GM12878 (cell line): ENCODE measurements at regions not wholly inside any gene's neighbourhood (a gene's known extent, or its start where the extent isn't known, plus 50 kb on each side); places are given as distances from the start of the nearest gene placed in this dataset.

Source experiments
- ATAC-seq: fragments of 200-7000 bp; cut with Tn5 transposase; 3 replicates; pipeline ENCODE4 v1.9.1; 2020; ENCODE audit warnings: mild to moderate bottlenecking, moderate library complexity
- BruUV-seq: library from RNA; stranded (reverse); fragments of 400-500 nt; replicated peaks from 2 replicates; lab custom pipeline; 2021; lab: Mats Ljungman, UMichigan
- CTCF ChIA-PET: fragments of 300-600 bp; sonication (Branson Sonifier 250); formaldehyde crosslinking; extraction: SDS; loops from one replicate; lab custom pipeline; 2021; ENCODE audit warnings: inconsistent platforms; lab: Yijun Ruan, JAX
- POLR2A ChIA-PET: fragments of 350-600 bp; formaldehyde crosslinking; extraction: SDS; loops from one replicate; lab custom pipeline; 2021; ENCODE audit warnings: inconsistent platforms; lab: Charles Lee
- RAD21 ChIA-PET: fragments of 300-600 bp; sonication (Branson Sonifier 250); formaldehyde crosslinking; loops from one replicate; lab custom pipeline; 2023; ENCODE audit warnings: antibody characterized with exemption; ENCODE audit not compliant: unreplicated experiment; lab: Charles Lee
- SMC1A ChIA-PET: fragments of 300-600 bp; sonication (Branson Sonifier 250); formaldehyde crosslinking; loops from one replicate; lab custom pipeline; 2023; ENCODE audit not compliant: unreplicated experiment, uncharacterized antibody; lab: Charles Lee
- DNase-seq: peaks from one replicate; pipeline ENCODE4 v3.0.0-alpha.2; 2011; ENCODE audit warnings: low read depth, low spot score
- FAIRE-seq: peaks from 3 replicates; lab custom pipeline; 2011; peaks lifted over from hg19 to GRCh38; lab: Jason Lieb, UNC
- H2AFZ ChIP-seq: 2 replicates; pipeline ENCODE4 v1.6.0; 2011; ENCODE audit warnings: low read depth, low read length, control low read depth; ENCODE audit not compliant: control insufficient read depth
- H3K27ac ChIP-seq: 2 replicates; pipeline ENCODE4 v1.5.1; 2011; ENCODE audit warnings: control low read depth; ENCODE audit not compliant: control insufficient read depth, insufficient read depth
- H3K27me3 ChIP-seq, 2 experiments: replicated peaks in 1 of 2; 2 replicates each; pipeline versions ENCODE4 v1.6.0 to v1.6.1; 2011; ENCODE audit warnings: low read length in 1 of 2; ENCODE audit not compliant: control insufficient read depth in 2 of 2, insufficient read depth in 2 of 2
- H3K36me3 ChIP-seq, 2 experiments: 2 replicates each; pipeline ENCODE4 v1.5.1; 2011; ENCODE audit warnings: low read length in 1 of 2; ENCODE audit not compliant: control insufficient read depth in 2 of 2, insufficient read depth in 2 of 2
- H3K4me1 ChIP-seq: 2 replicates; pipeline ENCODE4 v1.6.1; 2011; ENCODE audit warnings: mild to moderate bottlenecking, low read length, moderate library complexity, mixed read lengths; ENCODE audit not compliant: control insufficient read depth, insufficient read depth
- H3K4me2 ChIP-seq: 2 replicates; pipeline ENCODE4 v1.6.0; 2011; ENCODE audit warnings: control low read depth; ENCODE audit not compliant: control insufficient read depth, insufficient read depth
- H3K4me3 ChIP-seq: fragments of 200-600 bp; sonication (generic); 2 replicates; pipeline ENCODE4 v1.5.1; 2016
- H3K79me2 ChIP-seq: 2 replicates; pipeline ENCODE4 v1.6.0; 2011; ENCODE audit warnings: low read length; ENCODE audit not compliant: control insufficient read depth, insufficient read depth
- H3K9ac ChIP-seq: 2 replicates; pipeline ENCODE4 v1.8.0; 2011; ENCODE audit warnings: low read length, control low read depth, mixed read lengths; ENCODE audit not compliant: control insufficient read depth, insufficient read depth
- H3K9me3 ChIP-seq: replicated peaks from 3 replicates; pipeline ENCODE4 v1.5.1; 2011; ENCODE audit warnings: mild to moderate bottlenecking, low read length; ENCODE audit not compliant: control insufficient read depth, insufficient read depth
- H4K20me1 ChIP-seq: 2 replicates; pipeline ENCODE4 v1.6.0; 2011; ENCODE audit not compliant: control insufficient read depth, insufficient read depth
- WGBS: methylation state at CpG from one replicate; pipeline ENCODE4 v1.1.6; 2016; ENCODE audit warnings: low lambda C conversion rate; ENCODE audit not compliant: insufficient replicate concordance, insufficient coverage; ENCODE audit errors: missing lambda C conversion rate; 5-methylcytosine and 5-hydroxymethylcytosine counted together
- in situ Hi-C: fragments of 300-500 bp; cut with MboI; formaldehyde crosslinking; loops from 9 replicates; pipeline ENCODE4 v1.14.3; 2018; ENCODE audit warnings: mixed read lengths
- intact Hi-C: fragments of 100-400 bp; cut with micrococcal nuclease; formaldehyde crosslinking; loops from one replicate; pipeline ENCODE4 v1.14.2; 2022; ENCODE audit not compliant: unreplicated experiment
- TF ChIP-seq, protein P1 (sequence below): fragments of 450-650 bp; IDR thresholded peaks from 2 replicates; pipeline ENCODE4 v1.6.1; 2016; ENCODE audit warnings: mild to moderate bottlenecking, moderate library complexity, borderline replicate concordance
- TF ChIP-seq, protein P2 (sequence below): fragments of 450-650 bp; IDR thresholded peaks from 2 replicates; pipeline ENCODE4 v1.6.1; 2017; ENCODE audit warnings: mild to moderate bottlenecking, low read depth, inconsistent platforms; ENCODE audit not compliant: poor library complexity, severe bottlenecking
- TF ChIP-seq, protein P3 (sequence below): fragments of 450-650 bp; IDR thresholded peaks from 2 replicates; pipeline ENCODE4 v1.6.1; 2017; ENCODE audit warnings: mild to moderate bottlenecking

DNA sequence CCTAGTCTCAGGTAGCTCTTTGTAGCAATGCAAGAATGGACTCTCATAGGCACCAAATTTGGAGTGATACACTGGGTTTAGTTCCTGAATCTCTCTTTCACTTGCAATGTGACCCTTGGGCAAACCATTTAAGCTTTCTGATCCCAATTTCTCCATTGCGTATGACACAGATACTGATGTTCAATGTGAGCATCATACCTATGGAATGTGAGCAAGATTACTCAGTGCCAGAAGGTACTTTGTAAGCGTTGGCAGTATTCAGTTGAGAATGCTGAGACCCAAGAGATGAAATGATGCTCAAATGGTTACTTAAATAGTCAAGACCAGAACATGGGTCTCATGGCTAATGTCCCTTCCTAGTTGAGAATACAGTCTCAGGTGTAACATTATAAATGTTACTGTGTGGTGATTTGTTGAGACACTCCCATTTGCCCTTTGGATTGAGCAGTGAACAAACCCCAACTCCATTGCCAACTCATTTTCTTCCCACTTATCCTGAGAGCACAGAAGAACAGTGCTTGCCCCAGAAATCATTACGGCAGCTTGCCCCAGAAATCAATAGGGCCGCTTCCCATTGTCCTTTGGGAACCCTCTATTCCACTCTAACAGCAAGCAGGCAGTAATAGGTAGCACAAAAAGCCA, 134.1 kb downstream of the SOX9 start (continued):
- TF ChIP-seq, protein P1, sequence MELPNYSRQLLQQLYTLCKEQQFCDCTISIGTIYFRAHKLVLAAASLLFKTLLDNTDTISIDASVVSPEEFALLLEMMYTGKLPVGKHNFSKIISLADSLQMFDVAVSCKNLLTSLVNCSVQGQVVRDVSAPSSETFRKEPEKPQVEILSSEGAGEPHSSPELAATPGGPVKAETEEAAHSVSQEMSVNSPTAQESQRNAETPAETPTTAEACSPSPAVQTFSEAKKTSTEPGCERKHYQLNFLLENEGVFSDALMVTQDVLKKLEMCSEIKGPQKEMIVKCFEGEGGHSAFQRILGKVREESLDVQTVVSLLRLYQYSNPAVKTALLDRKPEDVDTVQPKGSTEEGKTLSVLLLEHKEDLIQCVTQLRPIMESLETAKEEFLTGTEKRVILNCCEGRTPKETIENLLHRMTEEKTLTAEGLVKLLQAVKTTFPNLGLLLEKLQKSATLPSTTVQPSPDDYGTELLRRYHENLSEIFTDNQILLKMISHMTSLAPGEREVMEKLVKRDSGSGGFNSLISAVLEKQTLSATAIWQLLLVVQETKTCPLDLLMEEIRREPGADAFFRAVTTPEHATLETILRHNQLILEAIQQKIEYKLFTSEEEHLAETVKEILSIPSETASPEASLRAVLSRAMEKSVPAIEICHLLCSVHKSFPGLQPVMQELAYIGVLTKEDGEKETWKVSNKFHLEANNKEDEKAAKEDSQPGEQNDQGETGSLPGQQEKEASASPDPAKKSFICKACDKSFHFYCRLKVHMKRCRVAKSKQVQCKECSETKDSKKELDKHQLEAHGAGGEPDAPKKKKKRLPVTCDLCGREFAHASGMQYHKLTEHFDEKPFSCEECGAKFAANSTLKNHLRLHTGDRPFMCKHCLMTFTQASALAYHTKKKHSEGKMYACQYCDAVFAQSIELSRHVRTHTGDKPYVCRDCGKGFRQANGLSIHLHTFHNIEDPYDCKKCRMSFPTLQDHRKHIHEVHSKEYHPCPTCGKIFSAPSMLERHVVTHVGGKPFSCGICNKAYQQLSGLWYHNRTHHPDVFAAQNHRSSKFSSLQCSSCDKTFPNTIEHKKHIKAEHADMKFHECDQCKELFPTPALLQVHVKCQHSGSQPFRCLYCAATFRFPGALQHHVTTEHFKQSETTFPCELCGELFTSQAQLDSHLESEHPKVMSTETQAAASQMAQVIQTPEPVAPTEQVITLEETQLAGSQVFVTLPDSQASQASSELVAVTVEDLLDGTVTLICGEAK: no peak
- TF ChIP-seq, all 136 proteins: peak for 0

DNA sequence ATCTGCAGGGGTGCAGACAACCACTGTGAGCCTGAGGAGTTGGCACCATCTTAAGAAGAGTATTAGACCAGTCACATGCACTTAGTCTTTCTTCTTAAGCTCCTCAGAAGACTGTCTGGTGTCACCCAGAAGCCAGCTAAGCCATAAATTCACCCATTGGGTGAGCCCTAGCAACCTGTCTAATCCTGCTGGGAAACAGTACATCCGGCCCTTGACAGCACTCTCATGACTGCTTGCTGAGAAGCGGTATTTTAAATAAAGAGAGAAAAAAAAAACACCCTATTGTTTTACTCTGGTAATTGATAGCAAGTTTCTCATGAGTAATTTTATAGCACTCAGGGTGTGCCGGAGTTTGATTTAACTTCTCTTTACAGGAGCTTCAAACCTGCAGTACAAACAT, 134.7 kb downstream of the SOX9 start:
- ChIA-PET CTCF (interaction anchor here (1.1 kb wide), 1 partner anchor 36 kb away, joined by 3 read pairs; no protein-coding TSS in a partner anchor), POLR2A (no interaction called here), SMC1A (interaction anchor here (0.6 to 1.1 kb wide), 2 partner anchors 12 to 73 kb away, joined by 3 to 7 read pairs; no protein-coding TSS in a partner anchor), RAD21 (interaction anchor here (0.7 kb wide), 1 partner anchor 32 kb away, joined by 3 read pairs; no protein-coding TSS in a partner anchor)
- no peak for FAIRE-seq
- Histone ChIP-seq H3K27ac (no peak overlapping the region), H3K9ac (no peak overlapping the region), H3K4me2 (no peak overlapping the region), H3K9me3 (no peaks in the 10 kb centered on the region), H3K4me1 (no peaks in the 10 kb centered on the region), H3K4me3 (no peak overlapping the region), H4K20me1 (no peaks in the 10 kb centered on the region), H3K36me3 (no peaks in the 10 kb centered on the region), H2AFZ (no peak overlapping the region), H3K27me3 (no peaks in the 10 kb centered on the region; a peak in 1 of 4 replicates), H3K79me2 (no peaks in the 10 kb centered on the region)
- ATAC-seq: no peak
- no TSS peak for BruUV-seq
- intact Hi-C loops: no loop called here
- WGBS: 75% methylated on average over 3 of the region's 3 CpGs
- TF ChIP-seq, protein P2, sequence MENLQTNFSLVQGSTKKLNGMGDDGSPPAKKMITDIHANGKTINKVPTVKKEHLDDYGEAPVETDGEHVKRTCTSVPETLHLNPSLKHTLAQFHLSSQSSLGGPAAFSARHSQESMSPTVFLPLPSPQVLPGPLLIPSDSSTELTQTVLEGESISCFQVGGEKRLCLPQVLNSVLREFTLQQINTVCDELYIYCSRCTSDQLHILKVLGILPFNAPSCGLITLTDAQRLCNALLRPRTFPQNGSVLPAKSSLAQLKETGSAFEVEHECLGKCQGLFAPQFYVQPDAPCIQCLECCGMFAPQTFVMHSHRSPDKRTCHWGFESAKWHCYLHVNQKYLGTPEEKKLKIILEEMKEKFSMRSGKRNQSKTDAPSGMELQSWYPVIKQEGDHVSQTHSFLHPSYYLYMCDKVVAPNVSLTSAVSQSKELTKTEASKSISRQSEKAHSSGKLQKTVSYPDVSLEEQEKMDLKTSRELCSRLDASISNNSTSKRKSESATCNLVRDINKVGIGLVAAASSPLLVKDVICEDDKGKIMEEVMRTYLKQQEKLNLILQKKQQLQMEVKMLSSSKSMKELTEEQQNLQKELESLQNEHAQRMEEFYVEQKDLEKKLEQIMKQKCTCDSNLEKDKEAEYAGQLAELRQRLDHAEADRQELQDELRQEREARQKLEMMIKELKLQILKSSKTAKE: no peak
- TF ChIP-seq, protein P3, sequence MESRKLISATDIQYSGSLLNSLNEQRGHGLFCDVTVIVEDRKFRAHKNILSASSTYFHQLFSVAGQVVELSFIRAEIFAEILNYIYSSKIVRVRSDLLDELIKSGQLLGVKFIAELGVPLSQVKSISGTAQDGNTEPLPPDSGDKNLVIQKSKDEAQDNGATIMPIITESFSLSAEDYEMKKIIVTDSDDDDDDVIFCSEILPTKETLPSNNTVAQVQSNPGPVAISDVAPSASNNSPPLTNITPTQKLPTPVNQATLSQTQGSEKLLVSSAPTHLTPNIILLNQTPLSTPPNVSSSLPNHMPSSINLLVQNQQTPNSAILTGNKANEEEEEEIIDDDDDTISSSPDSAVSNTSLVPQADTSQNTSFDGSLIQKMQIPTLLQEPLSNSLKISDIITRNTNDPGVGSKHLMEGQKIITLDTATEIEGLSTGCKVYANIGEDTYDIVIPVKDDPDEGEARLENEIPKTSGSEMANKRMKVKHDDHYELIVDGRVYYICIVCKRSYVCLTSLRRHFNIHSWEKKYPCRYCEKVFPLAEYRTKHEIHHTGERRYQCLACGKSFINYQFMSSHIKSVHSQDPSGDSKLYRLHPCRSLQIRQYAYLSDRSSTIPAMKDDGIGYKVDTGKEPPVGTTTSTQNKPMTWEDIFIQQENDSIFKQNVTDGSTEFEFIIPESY: no peak
- in situ Hi-C loops: no loop called here
- DNase-seq: no peak
